HG02885 (cell line): ENCODE measurements at regions not wholly inside any gene's neighbourhood (a gene's known extent, or its start where the extent isn't known, plus 50 kb on each side); places are given as distances from the start of the nearest gene placed in this dataset.

Experiments used
- ATAC-seq: cut with Tn5 transposase; IDR thresholded peaks from one replicate; pipeline ENCODE4 v1.9.1; 2021; ENCODE audit warnings: mild to moderate bottlenecking; ENCODE audit not compliant: unreplicated experiment, poor library complexity

DNA sequence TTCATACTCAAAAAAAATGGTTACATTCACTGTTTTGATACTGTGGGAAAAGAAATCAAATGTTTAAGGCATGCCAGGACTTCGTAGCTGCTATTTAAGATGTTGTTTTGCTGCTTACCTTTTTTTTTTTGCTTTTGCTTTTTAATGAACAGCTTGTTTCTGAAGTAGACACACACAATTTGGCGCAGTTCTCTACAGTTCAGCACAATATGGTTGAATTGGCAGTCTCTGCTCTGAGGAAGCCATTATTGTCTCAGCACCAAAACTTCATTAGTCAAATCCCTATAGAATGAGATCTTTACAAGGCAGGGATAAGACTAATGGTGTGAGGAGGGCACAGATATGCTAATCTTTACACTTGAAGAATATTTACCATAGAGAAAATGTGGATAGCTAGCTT, 197.6 kb downstream of the SLITRK5 start:
- ATAC-seq: no peak

DNA sequence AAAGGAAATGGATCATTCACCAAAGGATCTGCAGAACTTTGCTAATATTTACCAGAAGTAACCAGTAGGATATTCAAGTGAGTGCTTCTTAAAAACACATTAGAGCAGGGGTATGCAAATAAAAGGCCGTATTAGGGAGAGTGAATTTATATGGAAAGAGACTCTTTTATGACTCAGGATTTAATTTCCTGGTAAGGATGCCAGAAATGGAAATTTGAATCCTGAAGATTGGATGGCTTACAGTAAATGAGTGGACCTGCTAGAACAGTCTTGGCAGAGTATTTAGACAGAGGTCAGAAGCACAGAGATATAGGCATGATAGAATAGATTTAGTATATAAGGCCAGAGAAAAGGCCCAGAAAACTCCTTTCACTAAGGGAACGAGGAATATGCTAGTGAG, 201.6 kb downstream of the SLITRK5 start:
- no peak for ATAC-seq

DNA sequence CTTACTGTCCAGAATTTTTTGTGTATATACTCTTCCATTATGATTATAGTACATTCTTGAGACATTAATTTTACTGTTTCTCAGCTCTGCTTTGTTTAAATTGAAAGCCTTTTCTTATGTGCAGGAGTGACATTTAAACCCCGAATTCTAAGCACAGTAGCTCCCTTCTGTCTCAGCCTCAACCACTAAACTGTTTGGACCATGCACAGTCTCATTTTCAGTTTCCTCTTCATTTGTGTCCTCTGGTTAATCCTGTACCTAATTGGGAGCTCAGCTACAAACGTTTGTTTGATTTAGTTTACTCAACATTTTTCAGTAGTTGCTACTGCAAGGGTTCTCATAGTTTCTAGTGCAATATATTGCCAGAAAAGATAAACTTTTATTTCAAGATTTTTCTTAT, 206.3 kb downstream of the SLITRK5 start:
- no peak for ATAC-seq

DNA sequence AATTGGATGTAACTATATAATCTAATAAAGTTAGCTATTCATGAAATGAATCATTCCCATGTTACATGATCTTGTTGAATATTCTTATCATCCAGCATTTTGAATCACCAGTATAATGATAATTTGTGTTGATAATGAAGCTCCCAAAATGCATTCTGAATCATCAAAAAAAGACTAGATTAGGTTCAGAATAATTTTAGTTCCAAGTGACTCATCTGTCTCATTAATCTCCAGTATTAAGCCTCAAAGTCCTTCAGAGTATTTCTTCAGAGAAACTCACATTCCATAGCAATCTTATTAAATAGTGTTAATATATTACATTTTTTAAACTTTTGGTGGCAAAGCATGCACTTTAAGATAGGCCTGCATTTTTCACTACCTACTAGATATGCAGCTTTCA, 207.5 kb downstream of the SLITRK5 start:
- ATAC-seq: no peak

DNA sequence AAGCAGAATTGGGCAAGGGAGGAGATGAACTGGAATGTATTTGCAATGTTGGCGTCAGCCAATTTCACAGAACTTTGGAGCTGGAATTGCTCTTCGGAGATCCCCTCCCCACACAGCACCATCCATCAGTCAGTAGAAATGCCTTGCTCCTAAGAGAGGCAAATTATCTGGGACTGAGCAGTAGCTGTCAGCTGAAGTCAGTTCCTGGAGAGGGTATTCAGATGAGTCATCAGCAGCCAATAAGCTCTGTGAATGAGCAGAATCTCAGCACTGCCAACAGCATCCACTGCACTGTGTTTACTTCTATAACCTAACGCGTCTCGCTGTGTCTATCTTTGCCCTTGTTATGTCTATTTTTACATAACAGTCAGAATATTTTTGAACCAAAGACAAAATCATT, 213.7 kb downstream of the SLITRK5 start:
- no peak for ATAC-seq

DNA sequence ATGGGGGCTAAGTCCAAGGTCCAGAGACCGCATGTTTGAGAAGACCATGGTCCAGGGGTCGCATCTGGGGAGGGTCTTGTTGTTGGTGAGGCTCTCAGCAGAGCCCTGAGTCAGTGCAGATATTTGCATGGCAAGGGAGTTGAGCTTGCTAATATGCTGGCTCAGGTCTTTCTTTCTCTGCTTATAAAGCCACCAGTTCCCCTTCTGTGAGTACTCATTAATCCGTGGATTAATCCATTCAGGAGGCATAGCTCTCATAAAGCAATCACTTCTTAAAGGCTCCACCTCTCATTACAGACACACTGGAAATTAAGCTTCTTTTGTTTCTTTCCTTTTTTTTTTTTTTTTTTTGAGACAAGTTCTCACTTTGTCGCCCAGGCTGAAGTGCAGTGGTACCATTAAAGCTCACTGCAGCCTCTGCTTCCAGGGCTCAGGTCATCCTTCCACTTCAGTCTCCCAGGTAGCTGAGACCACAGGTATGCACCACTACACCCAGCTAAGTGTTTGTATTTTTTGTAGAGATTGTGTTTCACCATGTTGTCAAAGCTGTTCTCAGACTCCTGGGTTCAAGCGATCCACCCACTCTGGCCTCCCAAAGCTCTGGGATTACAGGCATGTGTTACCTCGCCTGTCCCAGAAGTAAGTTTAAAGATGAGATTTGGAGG, 216.4 kb downstream of the SLITRK5 start:
- no peak for ATAC-seq

DNA sequence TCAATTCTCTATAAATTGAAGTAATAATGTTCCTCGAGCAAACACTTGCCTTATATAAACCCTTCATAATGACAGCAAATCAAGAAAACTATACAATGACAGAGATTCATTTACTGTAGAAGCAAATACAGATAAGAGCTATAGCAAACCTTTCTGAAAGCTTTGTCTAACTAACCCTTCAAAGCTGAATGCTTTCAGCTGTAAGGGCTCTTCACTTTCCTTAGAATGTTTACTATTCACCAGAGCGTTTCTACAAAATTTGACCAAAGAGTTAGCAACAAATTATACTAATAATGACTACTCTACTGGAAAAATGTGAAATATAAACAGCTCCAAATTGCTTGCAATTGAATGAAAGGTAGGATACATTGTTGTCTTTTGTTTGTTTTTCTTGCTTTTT, 218.1 kb downstream of the SLITRK5 start:
- no peak for ATAC-seq

DNA sequence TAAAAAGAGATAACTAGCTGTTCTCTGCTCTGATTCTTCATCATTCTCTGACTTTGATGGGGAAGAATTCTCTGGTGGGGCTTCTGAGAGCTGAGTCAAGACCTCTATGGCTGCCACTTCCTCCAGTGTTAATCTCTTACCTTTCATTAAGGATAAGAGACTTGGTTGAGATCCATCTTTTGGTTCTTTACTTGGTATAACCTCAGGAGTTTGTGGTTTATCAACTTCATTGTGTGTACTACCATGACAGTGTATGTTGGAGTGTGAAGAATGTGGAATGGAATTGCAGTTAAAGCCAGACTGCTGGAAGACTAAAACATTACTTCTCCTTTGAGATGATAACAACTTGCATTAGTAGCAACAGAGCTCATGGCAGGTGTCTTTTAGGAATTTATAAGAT, 222.0 kb downstream of the SLITRK5 start:
- ATAC-seq: no peak

DNA sequence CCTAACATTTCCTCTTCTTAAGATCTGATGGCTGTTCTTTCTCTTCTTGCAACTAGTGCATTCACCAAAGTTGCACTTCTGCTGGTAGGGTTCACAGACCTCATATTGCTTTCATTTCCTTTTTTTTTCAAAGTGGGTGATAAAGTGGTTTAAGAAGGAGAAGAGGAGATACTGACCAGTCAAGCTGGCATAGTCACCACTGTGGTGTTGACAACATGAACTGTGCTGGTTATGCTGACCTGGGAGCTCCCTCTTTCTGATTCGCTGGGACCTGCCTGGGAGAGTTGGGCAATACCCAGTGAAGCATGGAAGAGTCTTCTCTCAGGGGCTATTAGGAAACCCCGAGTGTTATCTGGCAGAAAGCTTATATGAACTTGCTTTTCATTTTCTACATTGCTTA, 222.9 kb downstream of the SLITRK5 start:
- no peak for ATAC-seq

DNA sequence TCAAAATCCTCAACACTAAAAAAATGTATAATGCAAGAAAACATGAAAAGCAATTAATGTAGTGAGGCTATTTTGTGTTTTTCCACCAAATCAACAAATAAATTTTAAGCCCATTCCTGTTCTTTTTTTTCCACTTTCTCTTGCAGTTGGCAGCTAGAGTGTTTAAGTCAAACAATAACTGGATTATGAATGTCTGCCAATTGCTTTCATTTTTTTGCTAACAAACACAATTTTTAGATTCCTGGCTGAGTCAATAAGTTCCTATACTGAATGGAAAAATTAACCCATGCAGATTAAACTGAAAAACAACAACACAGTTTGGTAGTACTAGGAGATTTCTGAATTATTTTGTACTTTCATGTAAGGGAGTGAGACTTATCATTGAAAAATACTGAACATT, 232.4 kb downstream of the SLITRK5 start:
- ATAC-seq: no peak

DNA sequence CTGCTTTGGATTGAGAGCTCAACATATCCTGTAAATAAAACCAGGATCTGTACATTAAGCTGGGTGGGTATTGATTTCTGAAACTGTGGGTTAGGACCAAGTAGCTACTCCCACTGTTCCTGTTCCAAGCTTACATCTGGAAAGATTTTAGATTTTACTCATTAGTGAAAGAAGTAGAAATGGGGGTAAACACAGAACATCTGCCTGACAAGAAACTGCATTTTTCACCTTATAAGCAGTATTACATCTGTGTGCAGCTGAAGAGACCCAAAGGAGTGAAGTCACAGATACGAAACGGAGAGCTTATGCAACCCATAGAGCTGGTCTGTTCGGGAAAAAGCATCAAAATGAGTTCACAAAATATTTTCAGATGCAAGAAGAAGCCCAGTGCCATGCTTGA, 235.2 kb downstream of the SLITRK5 start:
- ATAC-seq: no peak

DNA sequence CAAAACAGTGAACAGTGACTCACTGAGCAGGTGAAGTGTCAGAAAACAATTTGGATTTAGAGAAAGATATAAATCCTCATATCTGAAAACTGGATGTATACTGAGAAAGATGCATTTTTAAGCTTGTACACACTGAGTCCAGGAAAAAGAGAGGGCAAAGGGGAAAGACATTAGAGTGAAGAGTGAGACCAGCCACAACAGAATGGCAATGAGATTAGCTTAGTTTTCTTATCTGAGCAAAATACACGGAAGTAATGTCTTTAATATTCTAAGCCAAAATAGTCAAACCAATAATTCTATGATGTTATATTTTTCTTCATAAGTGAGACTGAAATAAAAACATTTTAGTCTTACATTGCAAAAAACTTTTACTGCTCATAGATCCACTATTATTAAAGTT, 236.0 kb downstream of the SLITRK5 start:
- no peak for ATAC-seq

DNA sequence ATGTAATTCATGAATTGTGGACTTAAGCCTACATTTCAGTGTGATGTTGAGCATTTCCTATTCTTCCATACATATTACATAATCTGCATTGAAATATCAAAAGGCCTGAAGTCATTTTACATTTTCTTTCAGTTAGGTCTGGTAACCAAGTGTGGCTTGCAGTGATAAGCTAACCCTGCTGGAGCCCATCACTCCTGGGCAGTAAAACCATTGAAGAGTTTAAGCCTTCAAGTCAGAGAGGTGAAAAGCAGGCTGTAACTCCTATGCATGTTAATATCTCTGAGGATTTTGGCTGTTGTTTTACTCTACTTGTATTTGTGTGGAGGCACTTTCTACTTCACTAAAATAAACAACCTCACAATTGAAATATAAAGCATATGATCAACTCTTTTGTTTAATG, 248.8 kb downstream of the SLITRK5 start:
- ATAC-seq: no peak

DNA sequence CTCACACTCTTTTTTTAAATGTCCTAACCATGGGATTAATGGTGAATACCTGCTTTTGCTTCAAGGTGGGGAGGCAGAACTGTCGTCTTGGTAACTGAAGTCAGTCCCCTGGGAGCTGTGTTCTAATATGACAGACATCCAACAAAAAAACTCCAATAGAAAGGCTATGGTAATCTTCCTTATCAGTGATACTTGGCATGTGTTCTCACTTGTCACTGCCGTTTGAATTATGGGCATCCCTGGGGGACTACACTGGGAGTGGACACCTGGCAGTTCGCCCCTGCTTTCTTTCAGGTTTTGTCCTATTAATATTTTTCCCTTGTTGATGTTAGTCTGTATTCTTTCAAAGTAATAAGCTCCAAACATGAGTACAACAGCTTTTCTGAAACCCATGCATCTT, 252.6 kb downstream of the SLITRK5 start:
- ATAC-seq: no peak

DNA sequence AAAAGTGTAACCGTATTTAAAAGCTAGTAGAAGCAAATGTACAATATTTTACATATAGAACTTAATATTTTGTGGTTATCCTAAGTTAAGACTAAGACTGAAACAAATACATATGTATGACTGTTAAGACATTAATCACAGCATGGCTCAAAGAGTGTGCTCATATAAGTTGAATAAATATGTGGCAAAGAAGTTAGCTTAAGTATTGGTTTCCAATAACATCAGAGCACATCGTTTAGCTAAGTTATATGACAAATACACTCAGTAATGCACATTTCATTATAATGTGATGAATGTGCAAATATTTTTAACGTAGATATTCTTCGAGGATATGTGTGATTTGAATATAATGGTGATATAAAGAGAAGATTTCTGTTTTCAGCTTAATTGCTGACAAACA, 253.8 kb downstream of the SLITRK5 start:
- ATAC-seq: no peak

DNA sequence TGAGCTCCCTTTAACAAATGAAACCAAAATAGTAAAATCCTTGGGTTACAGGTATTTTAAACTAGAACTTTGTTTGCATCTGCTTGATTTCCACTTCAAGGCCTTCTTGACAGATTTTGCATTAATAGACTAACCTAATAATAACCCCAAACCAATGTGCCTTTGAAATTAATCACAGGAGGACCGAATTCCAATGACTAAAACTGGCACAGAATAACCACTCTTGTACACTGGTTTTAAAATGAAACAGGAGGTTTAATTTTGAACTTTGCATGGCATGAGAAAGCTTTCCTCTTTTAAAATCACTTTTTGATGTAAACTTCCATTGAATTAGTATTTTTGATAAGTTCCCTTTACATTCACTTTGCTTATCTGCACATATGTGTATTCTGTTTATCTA, 269.6 kb downstream of the SLITRK5 start:
- ATAC-seq: no peak

DNA sequence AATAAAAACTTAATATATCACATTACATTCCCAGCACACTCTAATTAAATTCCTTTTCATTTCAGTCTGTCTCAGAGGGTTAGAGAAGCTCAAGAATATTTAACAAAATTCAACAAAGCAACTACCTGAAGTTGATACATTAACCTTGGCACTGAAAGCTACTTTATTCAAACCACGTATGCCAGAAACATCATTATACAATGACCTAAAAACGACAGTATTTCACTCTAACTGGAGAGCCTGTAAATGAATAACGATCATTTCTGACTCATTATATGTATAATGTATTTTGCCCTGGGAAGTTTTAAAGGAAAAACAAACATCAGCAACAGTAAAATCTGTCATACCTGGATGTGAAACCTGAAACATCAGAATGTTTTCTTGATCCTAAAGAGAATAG, 270.1 kb downstream of the SLITRK5 start:
- no peak for ATAC-seq

DNA sequence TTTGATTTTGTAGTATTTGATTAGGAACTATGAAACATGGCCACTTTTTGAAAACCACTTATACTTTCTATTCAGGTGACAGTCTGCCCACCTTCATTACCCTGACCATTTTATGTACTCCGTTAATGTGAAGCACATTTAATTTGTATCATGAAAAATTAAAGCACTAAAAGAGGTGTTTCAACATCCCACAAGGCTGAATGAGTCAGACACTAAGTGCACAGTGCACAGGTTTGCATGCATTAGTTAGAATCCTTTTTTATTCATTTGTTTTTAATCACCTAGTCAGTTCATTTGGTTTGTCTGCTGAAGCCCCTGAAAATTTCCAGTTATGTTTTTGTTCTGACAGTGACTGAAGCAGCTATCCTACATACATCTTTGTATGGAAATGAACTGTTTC, 271.0 kb downstream of the SLITRK5 start:
- ATAC-seq: no peak

DNA sequence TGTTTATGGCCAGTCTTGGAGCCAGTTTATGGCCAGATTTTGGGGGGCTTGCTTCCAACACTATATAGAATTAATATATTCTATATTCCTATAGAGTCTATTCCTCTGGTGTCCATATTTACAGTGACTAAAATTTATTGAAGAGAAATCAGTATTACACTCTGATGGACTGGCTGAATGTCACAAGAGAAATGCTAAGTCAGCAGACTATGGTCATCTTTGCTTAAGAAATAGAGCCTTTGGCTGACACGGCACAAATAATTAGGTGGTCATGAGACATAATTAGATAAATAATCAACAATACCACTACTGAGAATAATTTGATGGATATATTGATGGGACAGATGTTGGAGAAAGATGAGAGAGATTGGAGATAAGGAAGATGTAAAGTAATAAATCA, 272.9 kb downstream of the SLITRK5 start:
- ATAC-seq: no peak

DNA sequence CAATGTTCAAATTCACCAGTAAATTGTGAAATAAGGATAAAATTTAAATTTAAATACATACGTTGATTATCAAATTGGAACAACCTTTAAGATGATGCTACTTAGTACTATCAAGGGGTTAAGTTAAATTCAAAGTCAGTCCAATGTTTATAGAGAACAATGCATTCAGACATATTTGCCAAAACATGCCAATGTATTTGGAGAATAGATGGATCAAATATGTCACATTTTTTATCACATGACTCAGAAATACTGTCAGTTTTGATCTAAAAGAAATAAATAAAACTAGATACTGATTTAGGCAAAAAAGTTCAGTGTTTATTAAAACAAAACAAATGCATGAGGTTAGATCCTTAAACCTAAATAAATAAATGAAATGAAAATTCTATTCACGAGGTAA, 281.2 kb downstream of the SLITRK5 start:
- ATAC-seq: no peak

DNA sequence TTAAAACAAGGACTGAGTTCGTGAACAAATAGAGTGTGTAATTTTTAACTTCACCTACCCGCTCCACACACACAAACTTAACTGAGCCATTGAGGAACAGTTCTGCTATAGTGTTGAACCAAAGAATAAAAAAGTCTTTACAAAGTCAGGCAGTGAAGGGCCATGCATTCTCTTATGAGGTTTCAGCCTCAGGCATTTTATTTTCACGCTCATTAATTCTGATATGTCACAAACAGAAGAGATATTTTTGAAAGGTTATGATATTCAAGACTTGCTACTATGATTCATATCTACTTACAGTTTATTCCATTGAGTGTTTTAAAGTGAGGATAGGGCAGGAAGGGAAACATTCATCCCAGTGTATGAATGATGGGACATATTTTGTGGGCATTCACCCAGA, 282.2 kb downstream of the SLITRK5 start:
- no peak for ATAC-seq

DNA sequence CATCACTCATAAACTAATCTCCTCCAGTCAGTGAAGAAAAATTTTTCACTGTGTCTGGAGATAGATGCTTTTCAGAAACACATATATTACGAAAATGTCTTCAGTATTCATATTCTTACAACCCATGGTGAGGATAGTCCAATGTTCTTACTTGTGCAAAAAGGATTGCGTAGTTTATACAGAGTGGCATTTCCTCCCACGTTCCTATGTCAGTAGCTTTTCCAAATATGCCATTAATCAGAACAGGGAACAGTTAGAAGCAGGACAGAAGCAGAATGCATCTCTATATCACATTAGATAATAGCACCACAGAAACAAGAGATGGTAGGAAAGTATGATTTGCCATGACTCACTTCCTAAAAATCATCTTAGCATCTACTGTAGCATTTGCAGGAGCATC, 282.9 kb downstream of the SLITRK5 start:
- ATAC-seq: no peak

DNA sequence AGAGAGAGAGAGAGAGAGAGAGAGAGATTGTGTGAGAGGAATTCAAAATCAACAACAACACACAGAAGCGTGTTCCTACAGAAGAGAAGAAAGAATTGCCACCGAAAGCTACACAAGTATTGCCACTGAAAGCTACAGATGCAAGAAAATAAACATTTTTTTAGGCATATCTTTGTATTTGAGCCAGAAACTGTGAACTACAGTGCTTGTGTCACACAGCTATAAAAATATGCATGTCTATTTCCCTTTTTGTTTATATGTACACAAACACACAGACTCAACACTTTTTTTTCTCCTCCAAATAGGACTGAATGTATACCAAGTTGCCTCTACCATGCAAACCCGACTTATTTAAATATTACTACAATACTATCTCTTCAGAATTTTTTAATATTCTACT, 290.4 kb downstream of the SLITRK5 start:
- ATAC-seq: no peak
